HepG2 (cell line): ENCODE measurements at regions not wholly inside any gene's neighbourhood (a gene's known extent, or its start where the extent isn't known, plus 50 kb on each side); places are given as distances from the start of the nearest gene placed in this dataset.

Source experiments
- ATAC-seq: fragments of 200-7000 bp; cut with Tn5 transposase; 3 replicates; pipeline ENCODE4 v1.9.1; 2020; ENCODE audit warnings: mild to moderate bottlenecking, moderate library complexity
- BruUV-seq: library from RNA; stranded (reverse); fragments of 400-500 nt; replicated peaks from 2 replicates; lab custom pipeline; 2021; lab: Mats Ljungman, UMichigan
- CTCF ChIA-PET: fragments of 300-600 bp; formaldehyde crosslinking; extraction: SDS; loops from one replicate; lab custom pipeline; 2021; ENCODE audit warnings: low total read pairs, inconsistent platforms, low intra/inter-chr PET ratio; lab: Yijun Ruan, JAX
- POLR2A ChIA-PET: fragments of 350-600 bp; sonication (Branson Sonifier 250); formaldehyde crosslinking; loops from one replicate; lab custom pipeline; 2020; ENCODE audit warnings: antibody characterized with exemption, inconsistent platforms; lab: Yijun Ruan, JAX
- DNase-seq: peaks from one replicate; pipeline ENCODE4 v3.0.0-alpha.2; 2015; ENCODE audit warnings: low spot score
- FAIRE-seq: peaks from 3 replicates; lab custom pipeline; 2011; peaks lifted over from hg19 to GRCh38; lab: Jason Lieb, UNC
- H2AFZ ChIP-seq: one replicate; pipeline ENCODE4 v1.6.1; 2011; ENCODE audit warnings: low read length, inconsistent platforms
- H3K27ac ChIP-seq: fragments of 300-600 bp; 3 replicates; pipeline ENCODE4 v1.8.0; 2011; ENCODE audit warnings: mixed run types, mild to moderate bottlenecking, mixed read lengths, low read length, inconsistent platforms; ENCODE audit not compliant: insufficient read depth; ENCODE audit errors: extremely low read length
- H3K27me3 ChIP-seq, 2 experiments: fragments of 200-600 bp in 1 of 2; 2 replicates in 1 of 2; 3 replicates in 1 of 2; pipeline versions ENCODE4 v1.6.0 to v1.8.0; 2011; ENCODE audit warnings: low read length in 2 of 2, mild to moderate bottlenecking in 2 of 2, moderate library complexity in 2 of 2, inconsistent platforms in 1 of 2; ENCODE audit not compliant: insufficient read depth in 2 of 2, control insufficient read depth in 1 of 2
- H3K36me3 ChIP-seq, 2 experiments: fragments of 200-600 bp in 1 of 2; replicated peaks in 1 of 2; 2 replicates in 1 of 2; 3 replicates in 1 of 2; pipeline versions ENCODE4 v1.5.1 to v1.8.0; 2011; ENCODE audit warnings: low read length in 2 of 2, inconsistent platforms in 1 of 2; ENCODE audit not compliant: insufficient read depth in 2 of 2, control insufficient read depth in 1 of 2
- H3K4me1 ChIP-seq: 2 replicates; pipeline ENCODE4 v1.5.1; 2012; ENCODE audit warnings: low read length, inconsistent platforms; ENCODE audit not compliant: insufficient read depth
- H3K4me2 ChIP-seq: 2 replicates; pipeline ENCODE4 v1.6.0; 2011; ENCODE audit warnings: low read depth, low read length, inconsistent platforms
- H3K4me3 ChIP-seq, 3 experiments: fragments of 200-600 bp in 1 of 3; sonication (generic), shearing (Covaris generic) in 1 of 3; replicated peaks in 1 of 3; 2 replicates each; pipeline ENCODE4 v1.5.1; 2011 to 2016; ENCODE audit warnings: low read length in 3 of 3, inconsistent platforms in 2 of 3, low read depth in 2 of 3, mild to moderate bottlenecking in 2 of 3, control low read depth in 1 of 3, mixed read lengths in 1 of 3; ENCODE audit not compliant: insufficient read depth in 1 of 3
- H3K79me2 ChIP-seq: one replicate; pipeline ENCODE4 v1.6.1; 2011; ENCODE audit warnings: low read length, inconsistent platforms; ENCODE audit not compliant: insufficient read depth
- H3K9ac ChIP-seq: 2 replicates; pipeline ENCODE4 v1.6.0; 2011; ENCODE audit warnings: mild to moderate bottlenecking, low read depth, low read length, inconsistent platforms; ENCODE audit not compliant: insufficient read depth
- H3K9me3 ChIP-seq: 2 replicates; pipeline ENCODE4 v1.5.1; 2012; ENCODE audit warnings: mild to moderate bottlenecking, low read length
- H4K20me1 ChIP-seq: 2 replicates; pipeline ENCODE4 v1.6.0; 2011; ENCODE audit warnings: inconsistent platforms, mild to moderate bottlenecking, low read length, moderate library complexity; ENCODE audit not compliant: insufficient read depth
- DBP ChIP-seq: sonication (generic); formaldehyde crosslinking; IDR thresholded peaks from 2 replicates; pipeline ENCODE4 v1.4.0; 2020; ENCODE audit warnings: missing genetic modification reagents; ENCODE audit errors: not compliant biosample characterization
- KAT7 ChIP-seq: IDR thresholded peaks from 2 replicates; pipeline ENCODE4 v1.6.1; 2018; ENCODE audit warnings: borderline replicate concordance, missing compliant biosample characterization
- MTERF4 ChIP-seq: sonication (generic); formaldehyde crosslinking; IDR thresholded peaks from 2 replicates; pipeline ENCODE4 v1.8.0; 2023; ENCODE audit warnings: mild to moderate bottlenecking, missing genetic modification reagents
- POGZ ChIP-seq: sonication (generic); formaldehyde crosslinking; IDR thresholded peaks from 2 replicates; pipeline ENCODE4 v1.4.0; 2020; ENCODE audit warnings: mild to moderate bottlenecking, missing genetic modification reagents
- POLR2G ChIP-seq: fragments of 200-400 bp; formaldehyde crosslinking; IDR thresholded peaks from 2 replicates; pipeline ENCODE4 v1.6.1; 2018; ENCODE audit warnings: mild to moderate bottlenecking, low read depth, low read length, moderate library complexity
- TRIM24 ChIP-seq: sonication (generic); formaldehyde crosslinking; IDR thresholded peaks from 2 replicates; pipeline ENCODE4 v1.8.0; 2022; ENCODE audit warnings: mild to moderate bottlenecking, missing genetic modification reagents
- ZNF30 ChIP-seq: sonication (generic); formaldehyde crosslinking; IDR thresholded peaks from 2 replicates; pipeline ENCODE4 v1.5.0; 2020; ENCODE audit warnings: mild to moderate bottlenecking, missing genetic modification reagents
- ZNF713 ChIP-seq: sonication (generic); formaldehyde crosslinking; IDR thresholded peaks from 2 replicates; pipeline ENCODE4 v1.4.0; 2020; ENCODE audit warnings: mild to moderate bottlenecking, missing genetic modification reagents
- WGBS: methylation state at CpG from one replicate; pipeline ENCODE4 v1.1.6; 2017; ENCODE audit warnings: low lambda C conversion rate; 5-methylcytosine and 5-hydroxymethylcytosine counted together
- in situ Hi-C: cut with HindIII; loops from 2 replicates; pipeline ENCODE4 v1.10.0; 2017; ENCODE audit warnings: low pct_unique_long_range_greater_than_20kb; ENCODE audit not compliant: extremely low pct_ligation_motif_present
- intact Hi-C: fragments of 100-400 bp; cut with micrococcal nuclease; formaldehyde crosslinking; loops from one replicate; pipeline ENCODE4 v1.10.0; 2022; ENCODE audit not compliant: unreplicated experiment
- TF ChIP-seq, protein P1 (sequence below): sonication (generic); formaldehyde crosslinking; IDR thresholded peaks from 2 replicates; pipeline ENCODE4 v1.5.1; 2020; ENCODE audit warnings: mild to moderate bottlenecking, moderate library complexity, missing genetic modification reagents
- TF ChIP-seq, protein P2 (sequence below): sonication (generic); formaldehyde crosslinking; IDR thresholded peaks from 2 replicates; pipeline ENCODE4 v1.5.0; 2020; ENCODE audit warnings: missing genetic modification reagents, mild to moderate bottlenecking, borderline replicate concordance
- TF ChIP-seq, protein P3 (sequence below): IDR thresholded peaks from 2 replicates; pipeline ENCODE4 v1.6.1; 2016; ENCODE audit warnings: mild to moderate bottlenecking
- TF ChIP-seq, protein P4 (sequence below), 2 experiments: sonication (generic) in 1 of 2; formaldehyde crosslinking in 1 of 2; IDR thresholded peaks; 2 replicates each; pipeline versions ENCODE4 v1.5.1 to v1.6.1; 2011 to 2020; ENCODE audit warnings: borderline replicate concordance in 1 of 2, low read depth in 1 of 2, low read length in 1 of 2, mild to moderate bottlenecking in 1 of 2, missing genetic modification reagents in 1 of 2, moderate library complexity in 1 of 2

DNA sequence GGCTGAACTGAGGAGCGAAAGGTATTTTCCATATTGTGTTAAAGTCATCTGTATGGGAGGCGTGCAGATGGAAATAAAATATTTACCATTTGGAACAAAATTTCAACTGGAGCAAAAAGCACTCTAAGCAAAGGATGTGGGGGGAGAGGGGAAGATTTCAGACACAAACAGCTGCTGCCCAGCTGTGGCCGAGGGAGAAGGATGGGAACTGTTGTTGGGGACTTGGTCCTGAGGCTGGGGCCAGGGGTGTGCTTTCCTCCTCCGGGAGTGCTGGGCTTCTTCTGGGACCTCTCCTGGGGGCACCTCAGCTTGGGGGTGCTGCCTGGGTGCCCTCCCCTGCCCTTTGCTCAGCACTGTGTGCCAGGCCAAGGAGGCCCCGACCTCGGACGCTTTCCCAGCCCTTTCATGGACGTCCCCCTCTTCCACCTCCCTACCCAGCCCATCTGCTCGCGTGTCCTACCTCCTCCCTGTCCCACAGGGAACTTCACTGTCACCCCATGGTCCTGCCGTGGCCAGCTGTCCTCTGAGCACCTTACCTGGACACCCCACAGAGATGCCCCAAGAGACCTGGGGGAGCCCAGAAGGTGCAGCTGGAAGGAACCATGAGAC, 101.9 kb upstream of the COL5A1 start:
- Histone ChIP-seq H3K27me3 (peaks cover 15 to 80% of the 10 kb centered on the region in 2 experiments), H3K36me3 (no peaks in the 10 kb centered on the region), H3K79me2 (no peaks in the 10 kb centered on the region), H3K9me3 (no peaks in the 10 kb centered on the region), H2AFZ (no peak overlapping the region), H3K9ac (no peak overlapping the region), H3K27ac (no peak overlapping the region), H3K4me2 (no peak overlapping the region), H3K4me1 (no peaks in the 10 kb centered on the region), H3K4me3 (no peak overlapping the region), H4K20me1 (no peaks in the 10 kb centered on the region)
- CTCF ChIA-PET, result no interaction called here
- POLR2A ChIA-PET, result no interaction called here
- FAIRE-seq (no peak), ATAC-seq (no peak), DNase-seq (no peak)
- no TSS peak for BruUV-seq
- intact Hi-C loops, result no loop called here
- in situ Hi-C loops, result no loop called here
- 8% methylated on average over 7 of the region's 11 CpGs for WGBS
- TF ChIP-seq MTERF4 (CRISPR knock-in tag) (no peak), ZNF713 (CRISPR knock-in tag) (no peak), KAT7 (CRISPR knock-in tag) (no peak), POLR2G (no peak), TRIM24 (CRISPR knock-in tag) (no peak), POGZ (CRISPR knock-in tag) (no peak), ZNF30 (no peak), DBP (no peak)
- TF ChIP-seq, protein P1, sequence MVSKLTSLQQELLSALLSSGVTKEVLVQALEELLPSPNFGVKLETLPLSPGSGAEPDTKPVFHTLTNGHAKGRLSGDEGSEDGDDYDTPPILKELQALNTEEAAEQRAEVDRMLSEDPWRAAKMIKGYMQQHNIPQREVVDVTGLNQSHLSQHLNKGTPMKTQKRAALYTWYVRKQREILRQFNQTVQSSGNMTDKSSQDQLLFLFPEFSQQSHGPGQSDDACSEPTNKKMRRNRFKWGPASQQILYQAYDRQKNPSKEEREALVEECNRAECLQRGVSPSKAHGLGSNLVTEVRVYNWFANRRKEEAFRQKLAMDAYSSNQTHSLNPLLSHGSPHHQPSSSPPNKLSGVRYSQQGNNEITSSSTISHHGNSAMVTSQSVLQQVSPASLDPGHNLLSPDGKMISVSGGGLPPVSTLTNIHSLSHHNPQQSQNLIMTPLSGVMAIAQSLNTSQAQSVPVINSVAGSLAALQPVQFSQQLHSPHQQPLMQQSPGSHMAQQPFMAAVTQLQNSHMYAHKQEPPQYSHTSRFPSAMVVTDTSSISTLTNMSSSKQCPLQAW (CRISPR knock-in tag), result no peak
- TF ChIP-seq, protein P2, sequence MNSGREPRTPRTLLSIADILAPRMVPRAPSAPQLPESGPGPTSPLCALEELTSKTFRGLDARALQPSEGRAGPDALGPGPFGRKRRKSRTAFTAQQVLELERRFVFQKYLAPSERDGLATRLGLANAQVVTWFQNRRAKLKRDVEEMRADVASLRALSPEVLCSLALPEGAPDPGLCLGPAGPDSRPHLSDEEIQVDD (CRISPR knock-in tag), result no peak
- TF ChIP-seq, protein P3, sequence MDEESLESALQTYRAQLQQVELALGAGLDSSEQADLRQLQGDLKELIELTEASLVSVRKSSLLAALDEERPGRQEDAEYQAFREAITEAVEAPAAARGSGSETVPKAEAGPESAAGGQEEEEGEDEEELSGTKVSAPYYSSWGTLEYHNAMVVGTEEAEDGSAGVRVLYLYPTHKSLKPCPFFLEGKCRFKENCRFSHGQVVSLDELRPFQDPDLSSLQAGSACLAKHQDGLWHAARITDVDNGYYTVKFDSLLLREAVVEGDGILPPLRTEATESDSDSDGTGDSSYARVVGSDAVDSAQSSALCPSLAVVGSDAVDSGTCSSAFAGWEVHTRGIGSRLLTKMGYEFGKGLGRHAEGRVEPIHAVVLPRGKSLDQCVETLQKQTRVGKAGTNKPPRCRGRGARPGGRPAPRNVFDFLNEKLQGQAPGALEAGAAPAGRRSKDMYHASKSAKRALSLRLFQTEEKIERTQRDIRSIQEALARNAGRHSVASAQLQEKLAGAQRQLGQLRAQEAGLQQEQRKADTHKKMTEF (CRISPR knock-in tag), result no peak
- TF ChIP-seq, protein P4, sequence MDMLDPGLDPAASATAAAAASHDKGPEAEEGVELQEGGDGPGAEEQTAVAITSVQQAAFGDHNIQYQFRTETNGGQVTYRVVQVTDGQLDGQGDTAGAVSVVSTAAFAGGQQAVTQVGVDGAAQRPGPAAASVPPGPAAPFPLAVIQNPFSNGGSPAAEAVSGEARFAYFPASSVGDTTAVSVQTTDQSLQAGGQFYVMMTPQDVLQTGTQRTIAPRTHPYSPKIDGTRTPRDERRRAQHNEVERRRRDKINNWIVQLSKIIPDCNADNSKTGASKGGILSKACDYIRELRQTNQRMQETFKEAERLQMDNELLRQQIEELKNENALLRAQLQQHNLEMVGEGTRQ (IDR thresholded peaks at IDR 0.05; ENCODE audit: low read depth, low read length), result no peak
- TF ChIP-seq, protein P4 (CRISPR knock-in tag; IDR thresholded peaks at IDR 0.05; ENCODE audit: borderline replicate concordance), result no peak
